ENCODE measurements at regions not wholly inside any gene's neighbourhood (a gene's known extent, or its start where the extent isn't known, plus 50 kb on each side); places are given as distances from the start of the nearest gene placed in this dataset.

GRCh38 chr10:78476844-78477243 lies 443.2 kb downstream of the RPS24 start:
- Histone ChIP-seq H3K4me1 (ENCODE audit: insufficient read depth) (no peaks in the 10 kb centered on the region), H3K4me3 (ENCODE audit: low read depth, low read length) (no peak overlapping the region), H3K27ac (ENCODE audit: low read depth) (no peak overlapping the region), H3K36me3 (ENCODE audit: insufficient read depth) (no peaks in the 10 kb centered on the region)
- WGBS = 68% methylated on average over 6 of the region's 6 CpGs
- no peak for DNase-seq (ENCODE audit: extremely low spot score)

- Histone ChIP-seq H3K27ac (ENCODE audit: low read depth) (no peak overlapping the region), H3K4me1 (ENCODE audit: insufficient read depth) (no peaks in the 10 kb centered on the region), H3K36me3 (ENCODE audit: insufficient read depth) (no peaks in the 10 kb centered on the region), H3K4me3 (ENCODE audit: low read depth, low read length) (no peak overlapping the region)
- DNase-seq (ENCODE audit: extremely low spot score) = no peak
- WGBS = 96% methylated on average over 5 of the region's 5 CpGs
These were observed 445.3 kb downstream of the RPS24 start for GRCh38 chr10:78478919-78479318.

GRCh38 chr10:78479467-78479866 lies 445.8 kb downstream of the RPS24 start:
- Histone ChIP-seq H3K4me1 (ENCODE audit: insufficient read depth) (no peaks in the 10 kb centered on the region), H3K4me3 (ENCODE audit: low read depth, low read length) (no peak overlapping the region), H3K36me3 (ENCODE audit: insufficient read depth) (no peaks in the 10 kb centered on the region), H3K27ac (ENCODE audit: low read depth) (no peak overlapping the region)
- 94% methylated on average over 3 of the region's 3 CpGs for WGBS
- no peak for DNase-seq (ENCODE audit: extremely low spot score)

DNA sequence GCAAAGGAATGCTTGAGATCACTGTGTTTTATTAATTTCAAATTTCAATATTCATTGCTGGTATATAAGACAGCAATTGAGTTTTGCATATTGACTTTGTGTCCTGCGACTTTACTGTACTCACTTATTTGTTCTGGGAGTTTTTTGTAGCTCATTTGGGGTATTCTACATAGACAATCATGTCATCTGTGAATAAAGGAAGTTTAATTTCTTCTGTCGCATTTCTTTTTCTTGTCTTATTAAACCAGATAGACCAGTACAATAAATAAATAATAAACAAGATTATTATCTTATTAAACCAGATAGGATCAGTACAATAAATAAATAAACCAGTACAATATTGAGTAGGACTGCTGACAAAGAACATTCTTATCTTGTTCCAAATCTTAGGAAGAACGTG lies 448.2 kb downstream of the RPS24 start:
- 80% methylated on average over 3 of the region's 3 CpGs for whole genome bisulfite sequencing
- DNase-seq (ENCODE audit: extremely low spot score) = no peak
- no peak overlapping the region for H3K27ac ChIP-seq (ENCODE audit: low read depth)
- H3K4me1 ChIP-seq (ENCODE audit: insufficient read depth) = no peaks in the 10 kb centered on the region
- H3K4me3 ChIP-seq (ENCODE audit: low read depth, low read length) = no peak overlapping the region
- no peaks in the 10 kb centered on the region for H3K36me3 ChIP-seq (ENCODE audit: insufficient read depth)

DNA sequence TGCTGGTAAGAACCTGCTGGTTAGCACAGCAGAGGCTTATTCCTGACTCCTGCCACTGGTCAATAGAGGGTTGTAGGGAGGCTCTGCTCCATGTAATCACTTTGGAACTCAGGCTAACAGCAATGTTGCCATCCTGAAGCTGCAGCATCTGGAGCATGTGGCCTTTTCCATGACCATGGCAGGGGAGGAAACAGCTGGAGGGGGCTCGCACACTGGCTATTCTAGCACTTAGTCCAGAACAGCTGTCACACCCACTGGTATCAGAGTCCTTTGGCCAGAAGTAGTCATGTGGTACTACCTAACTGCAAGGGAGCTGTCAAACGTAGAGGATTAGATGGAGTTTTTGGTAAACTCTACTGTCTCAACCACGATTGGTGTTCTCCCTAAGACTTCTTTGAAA lies 450.0 kb downstream of the RPS24 start:
- WGBS = 85% methylated on average over 3 of the region's 3 CpGs
- H3K36me3 ChIP-seq (ENCODE audit: insufficient read depth) = no peaks in the 10 kb centered on the region
- H3K27ac ChIP-seq (ENCODE audit: low read depth) = no peak overlapping the region
- DNase-seq (ENCODE audit: extremely low spot score) = no peak
- H3K4me1 ChIP-seq (ENCODE audit: insufficient read depth) = no peaks in the 10 kb centered on the region
- no peak overlapping the region for H3K4me3 ChIP-seq (ENCODE audit: low read depth, low read length)

DNA sequence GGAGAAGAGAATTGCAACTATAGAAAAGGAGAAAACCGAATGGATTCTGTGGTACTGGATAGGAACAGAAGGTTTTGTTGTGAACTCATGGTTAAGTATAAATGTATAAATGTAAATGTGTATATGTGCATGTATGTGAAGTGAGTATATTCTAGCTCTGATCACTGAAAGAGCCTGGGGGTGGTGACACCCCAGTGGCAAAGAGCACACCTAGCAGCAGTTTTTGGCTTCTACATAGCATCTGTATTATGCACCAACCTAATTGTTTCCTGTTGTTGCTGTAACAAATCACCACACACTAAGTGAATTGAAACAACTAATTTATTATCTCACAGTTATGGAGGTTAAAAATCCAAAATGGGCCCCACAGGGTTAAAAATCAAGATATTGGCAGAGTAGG lies 455.4 kb downstream of the RPS24 start:
- Histone ChIP-seq H3K27ac (ENCODE audit: low read depth) (no peak overlapping the region), H3K4me3 (ENCODE audit: low read depth, low read length) (no peak overlapping the region), H3K4me1 (ENCODE audit: insufficient read depth) (no peaks in the 10 kb centered on the region), H3K36me3 (ENCODE audit: insufficient read depth) (no peaks in the 10 kb centered on the region)
- WGBS = 86% methylated on average over 1 of the region's 1 CpG
- no peak for DNase-seq (ENCODE audit: extremely low spot score)

GRCh38 chr10:78491812-78492211 lies 458.1 kb downstream of the RPS24 start:
- H3K4me1 ChIP-seq (ENCODE audit: insufficient read depth) = no peaks in the 10 kb centered on the region
- no peak for DNase-seq (ENCODE audit: extremely low spot score)
- H3K36me3 ChIP-seq (ENCODE audit: insufficient read depth) = no peaks in the 10 kb centered on the region
- WGBS = 87% methylated on average over 5 of the region's 5 CpGs
- H3K27ac ChIP-seq (ENCODE audit: low read depth) = no peak overlapping the region
- no peak overlapping the region for H3K4me3 ChIP-seq (ENCODE audit: low read depth, low read length)

- DNase-seq (ENCODE audit: extremely low spot score) = no peak
- H3K36me3 ChIP-seq (ENCODE audit: insufficient read depth) = no peaks in the 10 kb centered on the region
- H3K27ac ChIP-seq (ENCODE audit: low read depth) = no peak overlapping the region
- no peak overlapping the region for H3K4me3 ChIP-seq (ENCODE audit: low read depth, low read length)
- H3K4me1 ChIP-seq (ENCODE audit: insufficient read depth) = no peaks in the 10 kb centered on the region
These were observed 458.8 kb downstream of the RPS24 start for GRCh38 chr10:78492424-78492823.

DNA sequence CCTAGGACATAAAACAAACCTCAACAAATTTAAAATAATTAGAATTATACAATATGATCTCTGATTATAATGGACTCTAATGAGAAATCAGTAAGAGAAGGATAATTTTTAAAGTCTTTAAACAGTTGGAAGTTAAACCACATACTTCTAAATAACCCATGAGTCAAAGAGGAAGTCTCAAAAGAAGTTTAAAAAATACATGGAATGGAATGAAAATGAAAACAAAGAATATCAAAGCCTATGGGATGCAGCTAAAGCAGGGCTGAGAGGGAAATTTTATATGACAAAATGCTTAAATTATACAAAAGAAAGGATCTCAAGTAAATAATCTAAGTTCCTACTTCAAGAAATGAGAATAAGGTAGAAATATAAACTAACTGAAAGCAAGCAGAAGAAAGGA lies 460.5 kb downstream of the RPS24 start:
- no peak overlapping the region for H3K4me3 ChIP-seq (ENCODE audit: low read depth, low read length)
- no peaks in the 10 kb centered on the region for H3K36me3 ChIP-seq (ENCODE audit: insufficient read depth)
- no peak for DNase-seq (ENCODE audit: extremely low spot score)
- no peaks in the 10 kb centered on the region for H3K4me1 ChIP-seq (ENCODE audit: insufficient read depth)
- no peak overlapping the region for H3K27ac ChIP-seq (ENCODE audit: low read depth)

DNA sequence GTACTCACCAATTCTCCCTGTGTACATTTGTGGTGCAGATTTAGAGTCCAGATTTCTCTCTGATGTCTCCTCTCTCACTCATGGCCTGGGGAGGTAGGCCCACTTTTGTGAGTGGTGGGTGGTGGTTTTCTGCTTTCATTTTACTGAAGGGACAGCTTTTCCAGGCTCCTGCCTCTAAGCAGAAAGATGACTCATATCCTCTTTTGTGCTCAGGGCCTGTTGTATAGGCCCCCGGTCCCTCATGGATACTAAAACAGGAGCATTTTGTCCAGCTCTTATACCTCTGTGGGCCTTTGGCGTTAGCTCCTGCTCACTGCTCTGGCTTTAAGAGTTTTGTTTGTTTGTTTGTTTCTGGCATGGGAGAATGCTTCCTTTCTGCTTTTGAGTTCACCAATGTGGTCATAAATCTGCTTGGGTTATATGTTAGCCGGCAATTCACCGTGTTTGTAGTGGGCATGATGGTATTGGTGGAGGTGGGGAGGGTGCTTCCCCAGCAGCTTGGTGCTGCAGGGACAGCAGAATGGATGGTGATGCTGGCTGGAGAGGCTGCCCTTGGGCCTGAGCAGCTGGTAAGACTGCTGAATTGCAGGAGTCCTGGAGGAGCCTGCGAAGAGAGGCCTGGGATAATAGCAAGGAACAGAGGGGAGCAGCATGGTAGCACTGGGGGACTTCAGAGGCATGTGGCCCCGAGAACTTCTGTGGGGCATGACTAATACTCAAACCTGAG lies 468.7 kb downstream of the RPS24 start:
- Histone ChIP-seq H3K4me3 (ENCODE audit: low read depth, low read length) (no peak overlapping the region), H3K27ac (ENCODE audit: low read depth) (no peak overlapping the region), H3K4me1 (ENCODE audit: insufficient read depth) (no peaks in the 10 kb centered on the region), H3K36me3 (ENCODE audit: insufficient read depth) (no peaks in the 10 kb centered on the region)
- no peak for DNase-seq (ENCODE audit: extremely low spot score)
- 70% methylated on average over 6 of the region's 6 CpGs for WGBS

DNA sequence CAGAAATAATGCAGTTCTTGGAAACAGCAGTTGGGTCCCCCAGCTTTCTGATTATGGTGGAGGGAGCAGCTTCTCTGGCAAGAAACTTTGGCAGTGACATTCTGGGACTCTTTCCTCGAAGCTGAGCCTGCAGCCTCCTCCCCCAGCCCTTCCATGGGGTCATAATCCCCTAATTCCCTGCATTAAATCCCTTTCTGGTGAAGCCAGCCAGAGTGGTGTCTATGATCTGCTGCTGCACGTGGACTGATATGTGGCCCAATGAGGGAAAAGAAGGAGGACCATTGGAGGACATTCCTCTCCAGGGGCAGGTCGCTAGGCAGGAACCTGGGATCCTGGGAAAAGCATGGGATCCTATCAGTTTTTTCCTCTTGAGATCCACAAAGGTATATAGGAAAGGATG lies 470.5 kb downstream of the RPS24 start:
- WGBS = 64% methylated on average over 3 of the region's 3 CpGs
- Histone ChIP-seq H3K4me3 (ENCODE audit: low read depth, low read length) (no peak overlapping the region), H3K27ac (ENCODE audit: low read depth) (no peak overlapping the region), H3K4me1 (ENCODE audit: insufficient read depth) (no peaks in the 10 kb centered on the region), H3K36me3 (ENCODE audit: insufficient read depth) (no peaks in the 10 kb centered on the region)
- no peak for DNase-seq (ENCODE audit: extremely low spot score)

- H3K4me1 ChIP-seq (ENCODE audit: insufficient read depth) = no peaks in the 10 kb centered on the region
- no peak for DNase-seq (ENCODE audit: extremely low spot score)
- 95% methylated on average over 4 of the region's 4 CpGs for WGBS
- H3K4me3 ChIP-seq (ENCODE audit: low read depth, low read length) = no peak overlapping the region
- H3K27ac ChIP-seq (ENCODE audit: low read depth) = no peak overlapping the region
- H3K36me3 ChIP-seq (ENCODE audit: insufficient read depth) = no peaks in the 10 kb centered on the region
These were observed 472.0 kb downstream of the RPS24 start for GRCh38 chr10:78505657-78506056.

- no peak for DNase-seq (ENCODE audit: extremely low spot score)
- H3K4me1 ChIP-seq (ENCODE audit: insufficient read depth) = no peaks in the 10 kb centered on the region
- no peaks in the 10 kb centered on the region for H3K36me3 ChIP-seq (ENCODE audit: insufficient read depth)
- no peak overlapping the region for H3K4me3 ChIP-seq (ENCODE audit: low read depth, low read length)
- H3K27ac ChIP-seq (ENCODE audit: low read depth) = no peak overlapping the region
- 90% methylated on average over 2 of the region's 2 CpGs for WGBS
These were observed 473.0 kb downstream of the RPS24 start for GRCh38 chr10:78506614-78507013.

- 35% methylated on average over 8 of the region's 8 CpGs for WGBS
- Histone ChIP-seq H3K4me1 (ENCODE audit: insufficient read depth) (no peaks in the 10 kb centered on the region), H3K27ac (ENCODE audit: low read depth) (no peak overlapping the region), H3K4me3 (ENCODE audit: low read depth, low read length) (no peak overlapping the region), H3K36me3 (ENCODE audit: insufficient read depth) (no peaks in the 10 kb centered on the region)
- DNase-seq (ENCODE audit: extremely low spot score) = no peak
These were observed 474.0 kb downstream of the RPS24 start for GRCh38 chr10:78507510-78508160.
